ENCODE measurements at regions not wholly inside any gene's neighbourhood (a gene's known extent, or its start where the extent isn't known, plus 50 kb on each side); places are given as distances from the start of the nearest gene placed in this dataset.

- no peak for TF ChIP-seq POLR2A (IDR thresholded peaks at IDR 0.05; ENCODE audit: low read depth, low read length)
- no peak for TF ChIP-seq TAF1 (IDR thresholded peaks at IDR 0.05; ENCODE audit: borderline replicate concordance, low read depth, low read length)
- no peak for TF ChIP-seq POLR2AphosphoS5 (IDR thresholded peaks at IDR 0.05; ENCODE audit: low read depth, low read length)
These were observed 585.9 kb upstream of the SYT4 start for GRCh38 chr18:43863180-43863579.
